ENCODE measurements at regions not wholly inside any gene's neighbourhood (a gene's known extent, or its start where the extent isn't known, plus 50 kb on each side); places are given as distances from the start of the nearest gene placed in this dataset.

DNA sequence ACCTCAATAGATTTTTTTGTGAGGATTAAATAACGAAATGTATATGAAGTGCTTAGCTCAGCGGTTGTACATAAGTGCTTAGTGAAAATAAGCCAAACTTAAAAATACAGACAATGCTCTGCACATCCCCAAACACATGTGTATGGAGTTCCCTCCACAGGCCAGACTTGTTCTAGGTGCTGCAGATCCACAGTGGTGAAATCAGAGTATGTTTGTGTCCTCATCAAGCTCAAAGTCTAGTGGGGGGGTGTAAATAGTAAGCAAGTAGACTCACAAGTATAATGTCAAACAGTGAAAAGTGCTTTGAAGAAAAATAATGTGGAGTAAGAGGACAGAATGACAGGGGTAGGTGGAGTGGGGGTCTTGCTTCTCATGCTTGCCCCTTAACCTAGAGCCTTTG is 157.4 kb upstream of the SPRY4 start:
- TF ChIP-seq CTCF (IDR thresholded peaks at IDR 0.05 in 8 of 11, conservative IDR thresholded peaks at IDR 0.05 in 3 of 11) (no peak), POLR2A (IDR thresholded peaks at IDR 0.05) (no peak), POLR2AphosphoS5 (IDR thresholded peaks at IDR 0.05) (no peak)
